ENCODE measurements at regions not wholly inside any gene's neighbourhood (a gene's known extent, or its start where the extent isn't known, plus 50 kb on each side); places are given as distances from the start of the nearest gene placed in this dataset.
"Not testable (repeated sequence)": the region's sequence is repeated elsewhere in the genome, so short reads cannot be mapped to it uniquely, and the experiment has no call there.

- Histone ChIP-seq H3K4me2 (ENCODE audit: low read length) (no peak overlapping the region), H3K4me1 (ENCODE audit: insufficient read depth, low read length) (no peaks in the 10 kb centered on the region), H3K79me2 (ENCODE audit: low read length) (no peaks in the 10 kb centered on the region), H3K4me3 (ENCODE audit: low read length) (no peak overlapping the region), H2AFZ (ENCODE audit: low read length) (no peak overlapping the region), H3K27me3 (ENCODE audit: low read length) (no peaks in the 10 kb centered on the region), H3K36me3 (ENCODE audit: low read depth, low read length) (no peaks in the 10 kb centered on the region), H3K9me3 (ENCODE audit: low read length) (no peaks in the 10 kb centered on the region), H3K27ac (ENCODE audit: low read length) (no peak overlapping the region), H3K9ac (ENCODE audit: low read length) (no peak overlapping the region), H3F3A (ENCODE audit: low read length, unreplicated experiment) (no peaks in the 10 kb centered on the region), H3K9me2 (replicated peaks; ENCODE audit: low read length) (no peaks in the 10 kb centered on the region), H4K20me1 (ENCODE audit: low read length) (no peaks in the 10 kb centered on the region)
- DNase-seq (no peak), ATAC-seq (no peak)
- intact Hi-C loops (cut with micrococcal nuclease): no loop called here
- BruUV-seq (replicated peaks): no TSS peak
- TF ChIP-seq EZH2 (IDR thresholded peaks at IDR 0.05; ENCODE audit: low read length, unreplicated experiment) (no peak), EZH2phosphoT487 (IDR thresholded peaks at IDR 0.05; ENCODE audit: borderline replicate concordance, low read length) (no peak)
- TF ChIP-seq, protein P1, sequence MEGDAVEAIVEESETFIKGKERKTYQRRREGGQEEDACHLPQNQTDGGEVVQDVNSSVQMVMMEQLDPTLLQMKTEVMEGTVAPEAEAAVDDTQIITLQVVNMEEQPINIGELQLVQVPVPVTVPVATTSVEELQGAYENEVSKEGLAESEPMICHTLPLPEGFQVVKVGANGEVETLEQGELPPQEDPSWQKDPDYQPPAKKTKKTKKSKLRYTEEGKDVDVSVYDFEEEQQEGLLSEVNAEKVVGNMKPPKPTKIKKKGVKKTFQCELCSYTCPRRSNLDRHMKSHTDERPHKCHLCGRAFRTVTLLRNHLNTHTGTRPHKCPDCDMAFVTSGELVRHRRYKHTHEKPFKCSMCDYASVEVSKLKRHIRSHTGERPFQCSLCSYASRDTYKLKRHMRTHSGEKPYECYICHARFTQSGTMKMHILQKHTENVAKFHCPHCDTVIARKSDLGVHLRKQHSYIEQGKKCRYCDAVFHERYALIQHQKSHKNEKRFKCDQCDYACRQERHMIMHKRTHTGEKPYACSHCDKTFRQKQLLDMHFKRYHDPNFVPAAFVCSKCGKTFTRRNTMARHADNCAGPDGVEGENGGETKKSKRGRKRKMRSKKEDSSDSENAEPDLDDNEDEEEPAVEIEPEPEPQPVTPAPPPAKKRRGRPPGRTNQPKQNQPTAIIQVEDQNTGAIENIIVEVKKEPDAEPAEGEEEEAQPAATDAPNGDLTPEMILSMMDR (conservative IDR thresholded peaks at IDR 0.05; ENCODE audit: low read depth, low read length): no peak
- ChIA-PET POLR2A (ENCODE audit: unreplicated experiment) (no interaction called here), CTCF (no interaction called here)
These were observed 908.5 kb upstream of the FBXO33 start for GRCh38 chr14:40340708-40341107.

DNA sequence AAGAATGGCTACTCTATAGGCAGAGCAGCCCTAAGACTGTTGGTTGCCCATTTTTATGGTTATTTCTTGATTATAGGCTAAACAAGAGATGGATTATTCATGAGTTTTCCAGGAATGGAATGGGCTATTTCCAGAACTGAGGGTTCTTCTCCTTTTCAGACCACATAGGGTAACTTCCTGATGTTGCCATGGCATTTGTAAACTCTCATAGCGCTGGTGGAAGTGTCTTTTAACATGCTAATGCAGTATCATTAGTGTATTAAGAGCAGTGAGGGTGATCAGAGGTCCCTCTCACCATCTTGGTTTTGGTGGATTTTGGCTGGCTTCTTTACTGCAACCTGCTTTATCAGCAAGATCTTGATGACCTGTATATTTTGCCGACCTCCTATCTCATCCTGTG, 904.6 kb upstream of the FBXO33 start:
- intact Hi-C loops (cut with micrococcal nuclease): no loop called here
- Histone ChIP-seq H3K4me3 (ENCODE audit: low read length) (no peak overlapping the region), H3K4me1 (ENCODE audit: insufficient read depth, low read length) (no peaks in the 10 kb centered on the region)

GRCh38 chr14:40326519-40326918, 894.3 kb upstream of the FBXO33 start:
- DNase-seq; intact Hi-C loops (cut with micrococcal nuclease); H4K20me1 ChIP-seq (ENCODE audit: low read length); H3K4me2 ChIP-seq (ENCODE audit: low read length); H3K27me3 ChIP-seq (ENCODE audit: low read length); POLR2A ChIA-PET (ENCODE audit: unreplicated experiment); H3K4me1 ChIP-seq (ENCODE audit: insufficient read depth, low read length); H3K9me2 ChIP-seq (replicated peaks; ENCODE audit: low read length); CTCF ChIA-PET; ATAC-seq; H3F3A ChIP-seq (ENCODE audit: low read length, unreplicated experiment); H3K4me3 ChIP-seq (ENCODE audit: low read length); H3K27ac ChIP-seq (ENCODE audit: low read length); BruUV-seq (replicated peaks); H3K9ac ChIP-seq (ENCODE audit: low read length); H3K79me2 ChIP-seq (ENCODE audit: low read length); H2AFZ ChIP-seq (ENCODE audit: low read length); H3K9me3 ChIP-seq (ENCODE audit: low read length); H3K36me3 ChIP-seq (ENCODE audit: low read depth, low read length): not testable (repeated sequence)

More for the DNA sequence above, 904.6 kb upstream of the FBXO33 start:
- H4K20me1 ChIP-seq (ENCODE audit: low read length): no peaks in the 10 kb centered on the region
- no peaks in the 10 kb centered on the region for H3K36me3 ChIP-seq (ENCODE audit: low read depth, low read length)
- no peak overlapping the region for H3K27ac ChIP-seq (ENCODE audit: low read length)
- H3K79me2 ChIP-seq (ENCODE audit: low read length): no peaks in the 10 kb centered on the region
- BruUV-seq (replicated peaks): no TSS peak
- no peak overlapping the region for H3K9ac ChIP-seq (ENCODE audit: low read length)
- H3K9me2 ChIP-seq (replicated peaks; ENCODE audit: low read length): no peaks in the 10 kb centered on the region
- H3K4me2 ChIP-seq (ENCODE audit: low read length): no peak overlapping the region
- no peaks in the 10 kb centered on the region for H3F3A ChIP-seq (ENCODE audit: low read length, unreplicated experiment)
- DNase-seq: no peak
- no peak overlapping the region for H2AFZ ChIP-seq (ENCODE audit: low read length)
- no peaks in the 10 kb centered on the region for H3K27me3 ChIP-seq (ENCODE audit: low read length)
- ATAC-seq: no peak
- H3K9me3 ChIP-seq (ENCODE audit: low read length): no peaks in the 10 kb centered on the region
- no peak for TF ChIP-seq EZH2phosphoT487 (IDR thresholded peaks at IDR 0.05; ENCODE audit: borderline replicate concordance, low read length)
- no peak for TF ChIP-seq EZH2 (IDR thresholded peaks at IDR 0.05; ENCODE audit: low read length, unreplicated experiment)
- TF ChIP-seq, protein P1 (conservative IDR thresholded peaks at IDR 0.05; ENCODE audit: low read depth, low read length): no peak
- ChIA-PET POLR2A (ENCODE audit: unreplicated experiment) (no interaction called here), CTCF (no interaction called here)
